HG03175 (cell line): ENCODE measurements at regions not wholly inside any gene's neighbourhood (a gene's known extent, or its start where the extent isn't known, plus 50 kb on each side); places are given as distances from the start of the nearest gene placed in this dataset.

Experiments
- ATAC-seq: cut with Tn5 transposase; IDR thresholded peaks from one replicate; pipeline ENCODE4 v1.9.1; 2021; ENCODE audit warnings: mild to moderate bottlenecking, moderate library complexity; ENCODE audit not compliant: unreplicated experiment

- ATAC-seq, result no peak
These were observed 813.1 kb upstream of the POU3F3 start for GRCh38 chr2:104040771-104041170.

GRCh38 chr2:104041351-104041750, 812.6 kb upstream of the POU3F3 start:
- ATAC-seq, result no peak

GRCh38 chr2:104043864-104044263, 810.1 kb upstream of the POU3F3 start:
- ATAC-seq, result no peak

GRCh38 chr2:104045071-104045470, 808.8 kb upstream of the POU3F3 start:
- ATAC-seq, result no peak

- no peak for ATAC-seq
These were observed 807.4 kb upstream of the POU3F3 start for GRCh38 chr2:104046466-104046865.

GRCh38 chr2:104047516-104047915, 806.4 kb upstream of the POU3F3 start:
- no peak for ATAC-seq

- no peak for ATAC-seq
These were observed 804.5 kb upstream of the POU3F3 start for GRCh38 chr2:104049438-104049837.

- ATAC-seq, result no peak
These were observed 803.9 kb upstream of the POU3F3 start for GRCh38 chr2:104049981-104050380.

- no peak for ATAC-seq
These were observed 803.2 kb upstream of the POU3F3 start for GRCh38 chr2:104050656-104051242.

- ATAC-seq, result no peak
These were observed 802.1 kb upstream of the POU3F3 start for GRCh38 chr2:104051766-104052165.

- no peak for ATAC-seq
These were observed 801.6 kb upstream of the POU3F3 start for GRCh38 chr2:104052356-104052755.

- ATAC-seq, result no peak
These were observed 797.5 kb upstream of the POU3F3 start for GRCh38 chr2:104056451-104056850.

- no peak for ATAC-seq
These were observed 785.2 kb upstream of the POU3F3 start for GRCh38 chr2:104068665-104069064.

- no peak for ATAC-seq
These were observed 776.3 kb upstream of the POU3F3 start for GRCh38 chr2:104077573-104077972.

- ATAC-seq, result no peak
These were observed 775.3 kb upstream of the POU3F3 start for GRCh38 chr2:104078431-104079157.

- ATAC-seq, result no peak
These were observed 765.2 kb upstream of the POU3F3 start for GRCh38 chr2:104088745-104089144.

- no peak for ATAC-seq
These were observed 763.5 kb upstream of the POU3F3 start for GRCh38 chr2:104090407-104090806.

GRCh38 chr2:104091894-104092293, 762.0 kb upstream of the POU3F3 start:
- ATAC-seq, result no peak

GRCh38 chr2:104092886-104093285, 761.0 kb upstream of the POU3F3 start:
- ATAC-seq, result no peak

GRCh38 chr2:104102615-104103014, 751.3 kb upstream of the POU3F3 start:
- ATAC-seq, result no peak

GRCh38 chr2:104109356-104109755, 744.6 kb upstream of the POU3F3 start:
- no peak for ATAC-seq

GRCh38 chr2:104118889-104119288, 735.0 kb upstream of the POU3F3 start:
- no peak for ATAC-seq

GRCh38 chr2:104120171-104120570, 733.7 kb upstream of the POU3F3 start:
- ATAC-seq, result no peak
